Panc1 (cell line): ENCODE measurements at regions not wholly inside any gene's neighbourhood (a gene's known extent, or its start where the extent isn't known, plus 50 kb on each side); places are given as distances from the start of the nearest gene placed in this dataset.

ENCODE experiments used
- ATAC-seq: fragments of 200-7000 bp; cut with Tn5 transposase; 2 replicates; pipeline ENCODE4 v1.9.1; 2020; ENCODE audit warnings: mild to moderate bottlenecking, moderate library complexity
- BruUV-seq: library from RNA; stranded (reverse); fragments of 400-500 nt; replicated peaks from 2 replicates; lab custom pipeline; 2021; lab: Mats Ljungman, UMichigan
- CTCF ChIA-PET: fragments of 300-600 bp; sonication (Branson Sonifier 250); formaldehyde crosslinking; loops from one replicate; lab custom pipeline; 2022; ENCODE audit warnings: antibody characterized with exemption; lab: Charles Lee
- POLR2A ChIA-PET: fragments of 300-600 bp; sonication (Branson Sonifier 250); formaldehyde crosslinking; loops from one replicate; lab custom pipeline; 2022; ENCODE audit warnings: antibody characterized with exemption; lab: Charles Lee
- DNase-seq: peaks from one replicate; pipeline ENCODE4 v3.0.0-alpha.2; 2010; ENCODE audit warnings: low read depth, low spot score
- H3K27ac ChIP-seq: 2 replicates; pipeline ENCODE4 v1.5.1; 2011; ENCODE audit warnings: mild to moderate bottlenecking, low read length, inconsistent platforms
- H3K27me3 ChIP-seq: fragments of 200-500 bp; sonication (Bioruptor generic); 2 replicates; pipeline ENCODE4 v1.6.0; 2014; ENCODE audit warnings: low read length, inconsistent platforms; ENCODE audit not compliant: control insufficient read depth, insufficient read depth
- H3K36me3 ChIP-seq: fragments of 200-500 bp; sonication (Bioruptor generic); 2 replicates; pipeline ENCODE4 v1.5.1; 2014; ENCODE audit warnings: inconsistent platforms, mild to moderate bottlenecking, low read length, moderate library complexity; ENCODE audit not compliant: control insufficient read depth, insufficient read depth
- H3K4me1 ChIP-seq: 2 replicates; pipeline ENCODE4 v1.5.1; 2011; ENCODE audit warnings: inconsistent platforms, mild to moderate bottlenecking, low read length, moderate library complexity; ENCODE audit not compliant: control insufficient read depth, insufficient read depth
- H3K4me3 ChIP-seq, 2 experiments: 2 replicates each; pipeline ENCODE4 v1.5.1; 2011 to 2012; ENCODE audit warnings: low read depth in 2 of 2, low read length in 2 of 2, mild to moderate bottlenecking in 2 of 2, inconsistent platforms in 1 of 2, moderate library complexity in 1 of 2
- H3K9me3 ChIP-seq: fragments of 200-500 bp; sonication (Bioruptor generic); 2 replicates; pipeline ENCODE4 v1.5.1; 2014; ENCODE audit warnings: low read depth, mild to moderate bottlenecking, inconsistent platforms, low read length, moderate library complexity; ENCODE audit not compliant: control insufficient read depth, insufficient read depth
- POLR2AphosphoS5 ChIP-seq: IDR thresholded peaks from 2 replicates; pipeline ENCODE4 v1.6.1; 2012; ENCODE audit warnings: mild to moderate bottlenecking, low read depth, low read length, moderate library complexity
- SIN3A ChIP-seq: IDR thresholded peaks from 2 replicates; pipeline ENCODE4 v1.6.1; 2012; ENCODE audit warnings: low read depth, mild to moderate bottlenecking, low read length, moderate library complexity, borderline replicate concordance; ENCODE audit not compliant: insufficient read depth
- TCF7L2 ChIP-seq: IDR thresholded peaks from 2 replicates; pipeline ENCODE4 v1.6.1; 2011; ENCODE audit warnings: mild to moderate bottlenecking, low read depth, low read length, inconsistent platforms
- in situ Hi-C: cut with HindIII; loops from 2 replicates; pipeline ENCODE4 v1.10.0; 2016; ENCODE audit warnings: low sequenced_read_pairs, low pct_unique_long_range_greater_than_20kb
- intact Hi-C: fragments of 100-400 bp; cut with micrococcal nuclease; formaldehyde crosslinking; loops from one replicate; pipeline ENCODE4 v1.10.0; 2022; ENCODE audit not compliant: unreplicated experiment
- TF ChIP-seq, protein P1 (sequence below), 2 experiments: IDR thresholded peaks; 2 replicates each; pipeline ENCODE4 v1.6.1; 2011 to 2012; ENCODE audit warnings: low read depth in 2 of 2, control low read depth in 1 of 2, low read length in 1 of 2, mild to moderate bottlenecking in 1 of 2, moderate library complexity in 1 of 2; ENCODE audit not compliant: insufficient read depth in 1 of 2
- TF ChIP-seq, protein P2 (sequence below): fragments of 450-650 bp; IDR thresholded peaks from 2 replicates; pipeline ENCODE4 v1.5.1; 2017; ENCODE audit warnings: mild to moderate bottlenecking

DNA sequence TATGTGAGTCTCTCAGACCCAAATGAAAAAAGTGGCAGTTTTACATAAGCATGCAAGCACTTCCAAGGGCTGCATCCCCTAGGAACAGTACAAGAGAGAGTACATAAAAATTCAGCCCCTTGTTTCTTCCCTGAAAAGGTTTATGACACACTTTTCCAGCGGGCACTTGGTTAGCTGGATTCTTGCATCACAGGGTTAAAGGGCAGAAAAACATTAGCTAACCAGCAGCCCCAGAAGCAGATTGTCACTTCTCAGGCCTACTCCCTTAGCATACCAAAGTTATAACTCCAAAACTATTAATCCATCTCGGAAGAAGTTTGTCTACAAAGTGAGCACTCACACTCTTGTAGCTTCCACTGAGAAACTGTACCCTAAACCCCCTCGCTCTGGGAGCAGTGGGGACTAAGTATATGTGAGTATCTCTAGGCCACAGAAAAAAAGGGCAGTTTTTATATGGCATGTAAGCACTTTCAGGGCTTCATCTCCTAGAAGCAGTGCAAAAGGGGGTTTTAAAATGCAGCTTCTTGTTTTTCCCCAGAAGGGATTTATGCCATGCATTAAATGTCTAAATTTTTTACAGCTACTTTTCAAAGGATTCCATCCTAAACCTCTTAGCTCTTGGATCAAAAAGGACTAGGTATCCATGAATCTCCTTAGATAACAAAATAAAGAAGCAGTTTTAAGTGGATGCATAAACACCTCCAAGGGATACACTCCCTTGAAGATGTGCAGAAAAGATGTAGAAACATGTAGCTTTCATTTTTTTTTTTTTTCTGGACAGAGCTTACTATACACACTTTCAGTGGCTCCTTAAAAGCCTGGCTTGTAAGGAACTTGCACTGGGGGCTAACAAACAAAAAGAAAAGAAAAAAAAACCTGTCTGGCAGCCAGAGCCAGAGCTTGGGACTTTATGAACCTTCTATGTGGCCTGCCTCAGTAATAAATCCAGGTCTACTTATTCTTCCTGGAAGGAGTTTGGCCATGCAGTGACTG lies 956.7 kb downstream of the CCSER2 start:
- ATAC-seq = no peak
- Histone ChIP-seq H3K4me1 (no peaks in the 10 kb centered on the region), H3K36me3 (no peaks in the 10 kb centered on the region), H3K27ac (no peak overlapping the region), H3K4me3 (no peak overlapping the region), H3K9me3 (no peaks in the 10 kb centered on the region), H3K27me3 (no peaks in the 10 kb centered on the region)
- no peak for DNase-seq
- ChIA-PET CTCF (no interaction called here), POLR2A (no interaction called here)
- in situ Hi-C loops = no loop called here
- TF ChIP-seq POLR2AphosphoS5 (no peak), TCF7L2 (no peak), SIN3A (no peak)
- TF ChIP-seq, protein P1, sequence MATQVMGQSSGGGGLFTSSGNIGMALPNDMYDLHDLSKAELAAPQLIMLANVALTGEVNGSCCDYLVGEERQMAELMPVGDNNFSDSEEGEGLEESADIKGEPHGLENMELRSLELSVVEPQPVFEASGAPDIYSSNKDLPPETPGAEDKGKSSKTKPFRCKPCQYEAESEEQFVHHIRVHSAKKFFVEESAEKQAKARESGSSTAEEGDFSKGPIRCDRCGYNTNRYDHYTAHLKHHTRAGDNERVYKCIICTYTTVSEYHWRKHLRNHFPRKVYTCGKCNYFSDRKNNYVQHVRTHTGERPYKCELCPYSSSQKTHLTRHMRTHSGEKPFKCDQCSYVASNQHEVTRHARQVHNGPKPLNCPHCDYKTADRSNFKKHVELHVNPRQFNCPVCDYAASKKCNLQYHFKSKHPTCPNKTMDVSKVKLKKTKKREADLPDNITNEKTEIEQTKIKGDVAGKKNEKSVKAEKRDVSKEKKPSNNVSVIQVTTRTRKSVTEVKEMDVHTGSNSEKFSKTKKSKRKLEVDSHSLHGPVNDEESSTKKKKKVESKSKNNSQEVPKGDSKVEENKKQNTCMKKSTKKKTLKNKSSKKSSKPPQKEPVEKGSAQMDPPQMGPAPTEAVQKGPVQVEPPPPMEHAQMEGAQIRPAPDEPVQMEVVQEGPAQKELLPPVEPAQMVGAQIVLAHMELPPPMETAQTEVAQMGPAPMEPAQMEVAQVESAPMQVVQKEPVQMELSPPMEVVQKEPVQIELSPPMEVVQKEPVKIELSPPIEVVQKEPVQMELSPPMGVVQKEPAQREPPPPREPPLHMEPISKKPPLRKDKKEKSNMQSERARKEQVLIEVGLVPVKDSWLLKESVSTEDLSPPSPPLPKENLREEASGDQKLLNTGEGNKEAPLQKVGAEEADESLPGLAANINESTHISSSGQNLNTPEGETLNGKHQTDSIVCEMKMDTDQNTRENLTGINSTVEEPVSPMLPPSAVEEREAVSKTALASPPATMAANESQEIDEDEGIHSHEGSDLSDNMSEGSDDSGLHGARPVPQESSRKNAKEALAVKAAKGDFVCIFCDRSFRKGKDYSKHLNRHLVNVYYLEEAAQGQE (IDR thresholded peaks at IDR 0.05; ENCODE audit: insufficient read depth in 1 of 2, low read depth in 2 of 2, low read length in 1 of 2) = no peak
- TF ChIP-seq, protein P2, sequence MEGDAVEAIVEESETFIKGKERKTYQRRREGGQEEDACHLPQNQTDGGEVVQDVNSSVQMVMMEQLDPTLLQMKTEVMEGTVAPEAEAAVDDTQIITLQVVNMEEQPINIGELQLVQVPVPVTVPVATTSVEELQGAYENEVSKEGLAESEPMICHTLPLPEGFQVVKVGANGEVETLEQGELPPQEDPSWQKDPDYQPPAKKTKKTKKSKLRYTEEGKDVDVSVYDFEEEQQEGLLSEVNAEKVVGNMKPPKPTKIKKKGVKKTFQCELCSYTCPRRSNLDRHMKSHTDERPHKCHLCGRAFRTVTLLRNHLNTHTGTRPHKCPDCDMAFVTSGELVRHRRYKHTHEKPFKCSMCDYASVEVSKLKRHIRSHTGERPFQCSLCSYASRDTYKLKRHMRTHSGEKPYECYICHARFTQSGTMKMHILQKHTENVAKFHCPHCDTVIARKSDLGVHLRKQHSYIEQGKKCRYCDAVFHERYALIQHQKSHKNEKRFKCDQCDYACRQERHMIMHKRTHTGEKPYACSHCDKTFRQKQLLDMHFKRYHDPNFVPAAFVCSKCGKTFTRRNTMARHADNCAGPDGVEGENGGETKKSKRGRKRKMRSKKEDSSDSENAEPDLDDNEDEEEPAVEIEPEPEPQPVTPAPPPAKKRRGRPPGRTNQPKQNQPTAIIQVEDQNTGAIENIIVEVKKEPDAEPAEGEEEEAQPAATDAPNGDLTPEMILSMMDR = no peak
- intact Hi-C loops = no loop called here
- BruUV-seq = no TSS peak

DNA sequence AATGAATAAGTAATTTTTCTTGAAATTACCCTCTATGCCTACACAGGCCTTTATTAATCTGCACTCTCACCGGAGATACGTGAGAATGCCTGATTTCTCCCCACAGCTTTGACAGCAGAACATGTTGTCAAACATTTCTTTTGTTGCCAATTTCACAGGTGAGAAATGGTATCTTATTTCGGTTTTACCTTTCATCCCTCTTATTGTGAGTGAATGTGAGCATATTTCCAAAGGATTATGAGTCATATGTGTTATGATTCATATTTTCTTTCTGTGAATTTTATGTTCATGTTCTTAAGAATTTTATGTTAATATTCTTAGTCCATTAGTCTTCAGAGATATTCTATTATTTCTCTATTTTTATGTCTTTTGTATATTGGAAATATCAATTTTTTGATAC lies 965.1 kb downstream of the CCSER2 start:
- Histone ChIP-seq H3K4me3 (no peak overlapping the region), H3K36me3 (no peaks in the 10 kb centered on the region), H3K4me1 (no peaks in the 10 kb centered on the region), H3K27me3 (no peaks in the 10 kb centered on the region), H3K27ac (no peak overlapping the region), H3K9me3 (0 out of 2 replicates have a peak, but pooled peaks cover 4% of the 10 kb centered on the region)
- intact Hi-C loops = no loop called here
- ChIA-PET POLR2A (no interaction called here), CTCF (no interaction called here)
- in situ Hi-C loops = no loop called here
- DNase-seq = no peak
- ATAC-seq = no peak
- no TSS peak for BruUV-seq
- TF ChIP-seq TCF7L2 (no peak), POLR2AphosphoS5 (no peak), SIN3A (no peak)
- TF ChIP-seq, protein P1 (IDR thresholded peaks at IDR 0.05; ENCODE audit: insufficient read depth in 1 of 2, low read depth in 2 of 2, low read length in 1 of 2) = no peak
- TF ChIP-seq, protein P2 = no peak
